ENCODE measurements at regions not wholly inside any gene's neighbourhood (a gene's known extent, or its start where the extent isn't known, plus 50 kb on each side); places are given as distances from the start of the nearest gene placed in this dataset.

- TF ChIP-seq ZBTB7A (IDR thresholded peaks at IDR 0.05; ENCODE audit: low read depth) (no peak), CREB1 (IDR thresholded peaks at IDR 0.05; ENCODE audit: low read depth) (no peak), CEBPB (IDR thresholded peaks at IDR 0.05) (no peak), REST (IDR thresholded peaks at IDR 0.05; ENCODE audit: low read depth) (no peak), MAX (IDR thresholded peaks at IDR 0.05) (no peak), TEAD4 (IDR thresholded peaks at IDR 0.05) (no peak), RAD21 (IDR thresholded peaks at IDR 0.05; ENCODE audit: low read depth) (no peak), YY1 (IDR thresholded peaks at IDR 0.05; ENCODE audit: low read depth) (no peak), NFIC (IDR thresholded peaks at IDR 0.05) (no peak), TAF1 (IDR thresholded peaks at IDR 0.05; ENCODE audit: low read depth) (no peak), EP300 (IDR thresholded peaks at IDR 0.05; ENCODE audit: borderline replicate concordance) (no peak), EGR1 (IDR thresholded peaks at IDR 0.05) (no peak), USF1 (IDR thresholded peaks at IDR 0.05) (no peak), FOXM1 (IDR thresholded peaks at IDR 0.05; ENCODE audit: borderline replicate concordance, low read depth) (no peak), TCF12 (IDR thresholded peaks at IDR 0.05; ENCODE audit: low read depth) (no peak)
Measured at GRCh38 chr13:104014803-104015645, 948.8 kb upstream of the SLC10A2 start.

- peak; percentile 75 for TF ChIP-seq MAX (IDR thresholded peaks at IDR 0.05)
- TF ChIP-seq USF1 (IDR thresholded peaks at IDR 0.05) = peak; percentile 82
- TF ChIP-seq EP300 (IDR thresholded peaks at IDR 0.05; ENCODE audit: borderline replicate concordance) = no peak
Measured at GRCh38 chr13:104011505-104012241, 945.5 kb upstream of the SLC10A2 start.

GRCh38 chr13:104008541-104009435 lies 942.6 kb upstream of the SLC10A2 start:
- TF ChIP-seq YY1 (IDR thresholded peaks at IDR 0.05; ENCODE audit: low read depth) = no peak
- no peak for TF ChIP-seq REST (IDR thresholded peaks at IDR 0.05; ENCODE audit: low read depth)
- no peak for TF ChIP-seq CREB1 (IDR thresholded peaks at IDR 0.05; ENCODE audit: low read depth)
- no peak for TF ChIP-seq ZBTB7A (IDR thresholded peaks at IDR 0.05; ENCODE audit: low read depth)
- TF ChIP-seq TEAD4 (IDR thresholded peaks at IDR 0.05) = no peak
- no peak for TF ChIP-seq EP300 (IDR thresholded peaks at IDR 0.05; ENCODE audit: borderline replicate concordance)
- TF ChIP-seq USF1 (IDR thresholded peaks at IDR 0.05) = no peak
- TF ChIP-seq TAF1 (IDR thresholded peaks at IDR 0.05; ENCODE audit: low read depth) = no peak
- TF ChIP-seq EGR1 (IDR thresholded peaks at IDR 0.05) = no peak
- TF ChIP-seq NFIC (IDR thresholded peaks at IDR 0.05) = no peak
- TF ChIP-seq CEBPB (IDR thresholded peaks at IDR 0.05) = no peak
- TF ChIP-seq MAX (IDR thresholded peaks at IDR 0.05) = no peak
- TF ChIP-seq RAD21 (IDR thresholded peaks at IDR 0.05; ENCODE audit: low read depth) = no peak
- no peak for TF ChIP-seq FOXM1 (IDR thresholded peaks at IDR 0.05; ENCODE audit: borderline replicate concordance, low read depth)
- TF ChIP-seq TCF12 (IDR thresholded peaks at IDR 0.05; ENCODE audit: low read depth) = no peak

- no peak for TF ChIP-seq ZBTB7A (IDR thresholded peaks at IDR 0.05; ENCODE audit: low read depth)
- TF ChIP-seq REST (IDR thresholded peaks at IDR 0.05; ENCODE audit: low read depth) = no peak
- no peak for TF ChIP-seq CREB1 (IDR thresholded peaks at IDR 0.05; ENCODE audit: low read depth)
- no peak for TF ChIP-seq RAD21 (IDR thresholded peaks at IDR 0.05; ENCODE audit: low read depth)
- TF ChIP-seq FOXM1 (IDR thresholded peaks at IDR 0.05; ENCODE audit: borderline replicate concordance, low read depth) = no peak
- no peak for TF ChIP-seq NFIC (IDR thresholded peaks at IDR 0.05)
- TF ChIP-seq MAX (IDR thresholded peaks at IDR 0.05) = no peak
- TF ChIP-seq TEAD4 (IDR thresholded peaks at IDR 0.05) = no peak
- TF ChIP-seq TAF1 (IDR thresholded peaks at IDR 0.05; ENCODE audit: low read depth) = no peak
- no peak for TF ChIP-seq USF1 (IDR thresholded peaks at IDR 0.05)
- TF ChIP-seq CEBPB (IDR thresholded peaks at IDR 0.05) = no peak
- no peak for TF ChIP-seq TCF12 (IDR thresholded peaks at IDR 0.05; ENCODE audit: low read depth)
- TF ChIP-seq EP300 (IDR thresholded peaks at IDR 0.05; ENCODE audit: borderline replicate concordance) = no peak
- TF ChIP-seq YY1 (IDR thresholded peaks at IDR 0.05; ENCODE audit: low read depth) = no peak
- no peak for TF ChIP-seq EGR1 (IDR thresholded peaks at IDR 0.05)
Measured at GRCh38 chr13:104008075-104008474, 941.9 kb upstream of the SLC10A2 start.
